ENCODE measurements at regions not wholly inside any gene's neighbourhood (a gene's known extent, or its start where the extent isn't known, plus 50 kb on each side); places are given as distances from the start of the nearest gene placed in this dataset.

DNA sequence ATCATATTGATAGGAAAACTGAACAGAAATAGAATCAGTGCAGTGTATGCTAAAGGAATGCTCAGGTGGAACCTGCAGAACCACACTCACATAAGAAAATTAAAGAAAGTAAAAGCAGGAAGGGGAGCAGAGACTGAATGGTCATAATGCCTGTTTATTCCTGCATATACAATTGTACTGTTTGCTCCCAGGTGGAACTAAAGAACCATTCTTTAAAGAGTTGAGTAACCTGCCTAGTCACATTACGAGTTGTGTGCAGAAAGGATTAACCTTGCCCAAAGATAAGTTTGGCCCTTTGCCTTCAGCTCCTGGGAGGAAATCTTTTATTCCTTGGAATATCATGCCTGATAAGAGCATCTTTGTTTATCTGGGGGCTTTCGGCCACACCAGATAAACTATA, 434.7 kb downstream of the KIF2B start:
- no peak overlapping the region for H3K4me3 ChIP-seq
- intact Hi-C loops (cut with DNase I; ENCODE audit: low total_unique reads): no loop called here

GRCh38 chr17:54259476-54259875, 436.7 kb downstream of the KIF2B start:
- Histone ChIP-seq H3K27me3 (no peaks in the 10 kb centered on the region), H3K4me1 (no peaks in the 10 kb centered on the region), H3K9me3 (no peaks in the 10 kb centered on the region), H3K36me3 (no peaks in the 10 kb centered on the region), H3K4me3 (no peak overlapping the region), H3K27ac (no peak overlapping the region)
- no peak for TF ChIP-seq CTCF (IDR thresholded peaks at IDR 0.05)
- TF ChIP-seq POLR2A (IDR thresholded peaks at IDR 0.05): no peak
- DNase-seq: no peak
- intact Hi-C loops (cut with DNase I; ENCODE audit: low total_unique reads): no loop called here

More for the DNA sequence above, 434.7 kb downstream of the KIF2B start:
- no peak for DNase-seq
- Histone ChIP-seq H3K9me3 (no peaks in the 10 kb centered on the region), H3K4me1 (no peaks in the 10 kb centered on the region), H3K27ac (no peak overlapping the region), H3K27me3 (no peaks in the 10 kb centered on the region), H3K36me3 (no peaks in the 10 kb centered on the region)
- TF ChIP-seq POLR2A (IDR thresholded peaks at IDR 0.05) (no peak), CTCF (IDR thresholded peaks at IDR 0.05) (no peak)

DNA sequence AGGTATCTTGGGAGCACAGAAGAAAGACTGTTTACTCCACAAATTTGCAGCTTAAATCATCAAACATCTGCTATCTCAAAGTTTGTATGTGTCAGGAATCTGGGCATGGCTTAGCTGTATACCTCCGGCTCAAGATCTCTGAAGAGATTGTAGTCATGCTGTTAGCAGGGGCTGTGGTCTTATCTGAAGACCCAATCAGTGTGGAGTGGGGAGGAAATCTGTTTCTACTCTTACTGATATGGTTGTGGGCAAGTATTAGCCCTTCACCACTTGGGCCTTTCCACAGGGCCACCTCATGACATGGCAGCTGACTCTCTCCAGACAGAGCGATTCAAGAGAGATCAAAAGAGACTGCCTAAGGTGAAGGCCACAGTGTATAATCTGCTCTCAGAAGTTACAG, 438.7 kb downstream of the KIF2B start:
- Histone ChIP-seq H3K4me1 (no peaks in the 10 kb centered on the region), H3K27me3 (no peaks in the 10 kb centered on the region), H3K27ac (no peak overlapping the region), H3K9me3 (no peaks in the 10 kb centered on the region), H3K36me3 (no peaks in the 10 kb centered on the region), H3K4me3 (no peak overlapping the region)
- intact Hi-C loops (cut with DNase I; ENCODE audit: low total_unique reads): no loop called here
- TF ChIP-seq POLR2A (IDR thresholded peaks at IDR 0.05): no peak
- TF ChIP-seq CTCF (IDR thresholded peaks at IDR 0.05): no peak
- DNase-seq: no peak

GRCh38 chr17:54269881-54270280, 447.2 kb downstream of the KIF2B start:
- no peak for DNase-seq
- no peaks in the 10 kb centered on the region for H3K27me3 ChIP-seq
- H3K36me3 ChIP-seq: no peaks in the 10 kb centered on the region
- no peak overlapping the region for H3K27ac ChIP-seq
- no peaks in the 10 kb centered on the region for H3K9me3 ChIP-seq
- no peak for TF ChIP-seq POLR2A (IDR thresholded peaks at IDR 0.05)
- TF ChIP-seq CTCF (IDR thresholded peaks at IDR 0.05): no peak
- intact Hi-C loops (cut with DNase I; ENCODE audit: low total_unique reads): no loop called here
- H3K4me3 ChIP-seq: no peak overlapping the region
- H3K4me1 ChIP-seq: no peaks in the 10 kb centered on the region

DNA sequence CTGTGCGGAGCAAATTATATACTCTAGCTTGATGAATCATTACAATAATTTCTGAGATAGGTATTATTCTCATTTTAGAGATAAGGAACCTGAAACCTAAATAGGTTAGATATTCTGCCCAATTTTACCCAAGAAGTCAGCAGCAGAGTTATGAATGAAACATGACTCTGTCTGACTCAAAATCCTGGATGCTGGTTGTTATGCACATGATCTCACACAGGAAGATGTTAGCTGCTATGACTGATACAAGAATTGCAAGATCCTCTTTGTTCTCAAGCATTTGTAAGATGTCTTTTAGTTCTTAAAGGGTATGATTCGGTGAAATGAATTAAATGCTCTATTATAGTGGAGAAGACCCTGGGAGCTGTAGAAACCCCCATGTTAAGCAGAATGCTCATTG, 447.8 kb downstream of the KIF2B start:
- TF ChIP-seq POLR2A (IDR thresholded peaks at IDR 0.05): no peak
- no peak for TF ChIP-seq CTCF (IDR thresholded peaks at IDR 0.05)
- no peak for DNase-seq
- no peak overlapping the region for H3K27ac ChIP-seq
- intact Hi-C loops (cut with DNase I; ENCODE audit: low total_unique reads): no loop called here
- no peaks in the 10 kb centered on the region for H3K9me3 ChIP-seq
- H3K4me1 ChIP-seq: no peaks in the 10 kb centered on the region
- no peak overlapping the region for H3K4me3 ChIP-seq
- no peaks in the 10 kb centered on the region for H3K36me3 ChIP-seq
- H3K27me3 ChIP-seq: no peaks in the 10 kb centered on the region

Data from uterus (tissue), 3 donors.